SKM-1 treated with dmso at 0.1 percent for 144 hours (cell line): ENCODE measurements at regions not wholly inside any gene's neighbourhood (a gene's known extent, or its start where the extent isn't known, plus 50 kb on each side); places are given as distances from the start of the nearest gene placed in this dataset.

ENCODE experiments used
- DNase-seq: peaks from one replicate; lab custom pipeline; 2025; ENCODE audit not compliant: unreplicated experiment; lab: John Stamatoyannopoulos, UW

DNA sequence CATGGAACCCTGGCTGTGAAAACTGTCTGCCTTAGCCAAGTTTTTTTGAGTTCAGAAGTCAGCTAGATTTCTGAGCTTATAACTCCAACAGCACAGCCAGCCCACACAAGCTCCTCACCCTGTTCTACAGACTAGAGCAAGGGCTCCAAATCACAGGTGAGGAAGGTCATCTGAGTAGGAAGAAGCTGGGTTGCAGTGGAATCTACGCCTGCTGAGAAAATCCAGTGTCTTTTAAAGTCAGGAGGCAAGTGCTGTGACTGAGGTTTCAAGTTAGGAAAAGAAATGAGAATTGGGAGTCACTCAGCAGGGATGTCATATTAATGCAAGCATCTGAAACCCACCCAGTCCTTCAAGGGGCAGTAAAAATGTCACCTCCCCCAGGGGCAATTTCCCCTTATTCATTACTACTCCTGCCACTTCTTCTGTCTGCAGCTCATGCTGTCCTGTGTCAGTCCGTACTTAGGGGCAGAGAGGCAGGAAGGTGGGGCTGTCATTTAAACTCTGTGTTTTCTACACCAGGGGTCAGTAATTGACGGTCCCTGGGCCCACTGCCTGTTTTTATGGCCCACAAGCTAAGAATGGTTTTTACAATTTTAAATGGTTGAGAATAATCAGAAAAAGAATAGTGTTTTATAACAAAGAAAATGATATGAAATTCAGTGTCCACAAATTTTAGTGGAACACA, 551.1 kb downstream of the BCL11A start:
- no peak for DNase-seq

GRCh38 chr2:60000686-60001085, 552.8 kb downstream of the BCL11A start:
- DNase-seq: no peak

GRCh38 chr2:59998324-59998723, 555.1 kb downstream of the BCL11A start:
- DNase-seq: no peak

DNA sequence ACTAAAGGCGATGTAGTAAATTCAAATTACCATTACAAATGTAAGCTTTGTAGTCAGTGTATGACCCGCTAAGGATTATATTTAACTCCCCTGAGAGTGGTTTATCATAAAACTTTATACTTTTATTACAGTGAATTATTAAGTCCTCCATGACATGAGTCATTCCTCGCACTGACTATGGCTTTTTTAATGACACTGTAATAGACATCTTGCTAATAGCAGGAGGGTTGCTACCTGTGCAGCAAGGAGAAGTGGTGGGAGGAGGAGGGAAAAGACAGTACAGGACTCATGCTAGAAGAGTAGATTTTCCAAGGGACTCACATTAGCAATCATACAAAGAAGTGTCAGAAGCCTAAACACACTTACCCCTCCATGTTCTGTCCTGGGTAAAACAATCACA, 556.1 kb downstream of the BCL11A start:
- DNase-seq: no peak

DNA sequence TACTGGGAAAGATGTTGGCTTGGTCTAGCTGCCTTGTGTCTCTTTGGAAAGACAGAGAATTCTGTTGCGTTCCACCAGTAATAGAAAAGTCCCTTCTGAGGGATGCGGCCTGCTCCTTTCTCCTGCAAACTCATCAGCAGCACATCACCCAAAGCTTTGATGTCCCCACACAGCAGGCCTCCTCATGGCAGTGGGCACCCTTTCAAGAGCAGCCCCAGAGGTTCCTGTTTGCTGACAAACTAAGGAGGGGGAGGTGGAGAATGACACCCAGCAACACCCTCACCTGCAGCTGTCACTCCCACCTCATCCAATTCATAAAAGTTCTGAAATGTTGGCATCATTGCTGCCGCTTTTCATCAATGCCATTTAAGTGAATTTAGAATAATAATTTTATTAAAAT, 556.6 kb downstream of the BCL11A start:
- no peak for DNase-seq

DNA sequence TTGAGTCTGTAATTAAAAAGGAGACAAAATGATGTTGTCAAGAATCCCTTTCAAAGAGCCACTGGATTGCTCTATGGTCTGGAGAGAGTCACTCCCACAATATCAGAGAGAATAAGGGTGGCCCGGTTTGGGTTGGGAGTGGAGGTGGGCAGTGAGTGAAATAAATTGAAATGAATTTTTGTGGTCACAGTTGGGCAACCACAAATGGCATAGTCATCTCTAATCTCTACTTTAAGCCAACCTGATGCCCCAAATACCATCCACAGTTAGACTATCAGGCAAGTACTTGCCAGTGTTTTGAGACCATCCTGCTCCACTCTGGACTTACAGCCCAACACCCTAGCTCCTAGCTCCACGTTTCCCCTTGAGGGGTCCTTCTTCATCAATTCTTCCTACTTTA, 559.7 kb downstream of the BCL11A start:
- no peak for DNase-seq

DNA sequence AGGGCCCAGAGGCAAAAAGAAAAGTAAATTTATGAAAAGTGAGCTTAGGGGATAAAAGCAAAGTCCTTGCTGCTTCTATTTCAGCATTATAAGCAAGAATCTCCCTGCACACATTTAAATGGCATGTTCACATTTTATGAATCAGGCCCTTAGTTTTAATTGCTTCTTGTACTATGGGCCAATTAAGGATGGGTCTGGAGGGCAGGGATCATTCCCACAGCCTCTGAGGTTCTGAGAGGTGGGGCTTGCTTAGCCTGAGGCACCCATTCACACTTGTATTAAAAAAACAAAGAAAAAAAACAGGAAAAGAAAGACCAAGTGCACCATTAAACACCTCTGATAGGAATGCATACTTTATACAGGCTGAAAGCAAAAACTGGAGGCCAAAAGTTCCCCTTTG, 565.1 kb downstream of the BCL11A start:
- no peak for DNase-seq

- DNase-seq: no peak
Observed at GRCh38 chr2:59986511-59986910, 566.9 kb downstream of the BCL11A start.

DNA sequence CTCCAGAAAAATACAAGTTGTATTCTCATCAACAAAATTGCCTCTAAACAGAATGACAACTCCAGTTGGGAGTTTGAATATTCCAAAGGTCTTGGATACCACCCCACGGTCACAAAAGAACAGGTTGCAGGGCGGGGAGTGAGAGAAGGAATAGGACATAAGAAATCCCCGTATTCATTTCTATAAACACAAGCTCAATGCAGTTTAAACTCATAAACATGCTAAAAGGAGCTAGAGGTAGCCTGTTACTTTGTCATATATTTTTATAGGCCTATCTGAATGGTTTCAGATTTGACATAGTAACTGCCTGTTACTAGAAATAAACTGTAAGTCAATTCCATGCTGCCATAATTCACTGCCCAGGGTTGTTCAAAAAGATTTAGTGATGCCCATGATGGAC, 567.5 kb downstream of the BCL11A start:
- DNase-seq: no peak

DNA sequence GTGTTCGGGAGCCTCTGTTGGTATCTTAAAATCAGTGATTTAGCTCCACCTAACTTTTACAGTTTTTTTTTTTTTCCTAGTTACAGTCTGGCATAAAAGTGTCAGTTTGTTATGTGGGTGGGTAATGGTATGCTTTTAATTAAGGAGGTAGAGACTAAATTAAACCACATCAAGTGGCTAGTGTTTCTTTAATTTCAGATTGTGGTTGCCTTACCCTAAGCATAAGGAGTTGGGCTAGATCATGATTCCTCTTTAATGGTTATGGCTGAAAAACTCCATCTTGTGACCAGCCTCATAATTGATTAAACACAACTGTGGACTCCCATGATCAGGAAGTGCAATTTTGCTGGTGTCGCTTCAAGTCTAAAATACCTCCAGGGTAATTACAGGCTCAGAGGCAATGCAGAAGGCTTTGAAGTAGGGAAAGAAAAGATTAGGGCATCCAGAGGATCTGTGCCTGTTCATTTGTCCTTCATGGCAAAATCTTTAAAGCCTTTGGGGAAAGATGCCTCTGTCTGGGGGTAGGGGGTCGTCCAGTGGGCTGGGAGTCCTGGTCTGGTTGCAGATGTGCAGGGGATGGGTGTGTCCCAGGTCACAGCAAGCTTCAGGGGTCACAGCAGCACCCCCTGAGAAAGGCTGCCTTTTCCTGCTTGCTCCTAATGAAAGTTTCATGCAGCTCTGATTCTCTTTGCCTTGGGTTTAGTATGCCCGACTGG, 579.2 kb downstream of the BCL11A start:
- no peak for DNase-seq

- DNase-seq: no peak
Observed at GRCh38 chr2:59969161-59969560, 584.3 kb downstream of the BCL11A start.

DNA sequence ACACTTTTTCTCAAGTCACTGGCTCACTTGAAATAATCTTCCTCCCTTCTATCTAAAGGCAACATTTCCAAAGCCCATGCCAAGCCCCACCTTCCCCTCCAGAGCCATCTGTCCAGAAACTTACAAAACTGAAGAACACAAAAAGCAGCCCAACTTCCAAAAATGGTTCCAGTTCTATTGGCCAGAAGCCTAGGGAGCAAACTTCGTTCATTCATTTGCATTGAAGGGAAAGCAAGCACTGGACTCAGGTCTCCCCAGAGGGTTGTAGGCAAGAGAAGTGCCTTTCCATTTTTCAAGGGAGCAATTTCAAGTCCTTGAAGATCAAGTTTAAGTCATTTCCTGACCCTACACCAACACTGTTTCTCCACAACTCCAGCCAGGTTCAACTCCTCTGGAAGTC, 585.0 kb downstream of the BCL11A start:
- no peak for DNase-seq

DNA sequence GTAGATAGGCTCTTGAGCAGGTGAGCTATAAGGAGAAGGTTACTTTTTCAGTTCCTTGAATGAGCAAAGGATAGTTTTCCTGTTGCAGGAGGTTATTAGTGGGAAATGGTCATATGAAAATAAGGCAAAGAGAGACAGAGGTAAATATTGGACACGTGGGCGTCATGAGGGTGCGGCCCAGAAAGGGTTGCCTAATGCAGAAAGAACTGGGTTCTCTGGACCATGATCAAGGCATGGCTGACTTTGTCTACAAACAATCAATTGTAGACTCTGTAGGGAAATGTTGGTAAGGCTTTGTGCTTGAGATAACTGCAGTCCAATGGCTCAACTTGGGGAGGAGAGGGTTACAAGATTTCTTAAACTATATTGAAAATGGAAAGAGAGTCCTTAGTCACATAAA, 585.8 kb downstream of the BCL11A start:
- no peak for DNase-seq

DNA sequence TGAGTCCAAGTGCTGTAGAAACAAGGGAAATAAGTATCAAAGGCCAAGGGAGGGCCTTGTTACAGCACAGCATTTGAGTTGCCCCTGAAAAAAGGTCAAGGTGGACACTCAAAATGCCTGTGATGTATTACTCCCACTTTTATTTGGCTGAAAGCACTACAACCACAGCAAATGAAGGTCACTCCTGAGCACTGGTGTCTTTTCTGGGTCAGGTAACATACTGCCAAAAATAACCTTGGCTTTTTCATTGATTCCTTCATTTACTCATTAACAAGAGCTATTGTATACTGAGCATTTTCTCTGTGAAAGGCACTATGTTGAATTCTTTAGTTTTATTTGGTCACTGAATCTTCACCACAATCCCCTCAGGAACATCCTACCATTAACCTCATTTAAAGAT, 590.3 kb downstream of the BCL11A start:
- DNase-seq: no peak

DNA sequence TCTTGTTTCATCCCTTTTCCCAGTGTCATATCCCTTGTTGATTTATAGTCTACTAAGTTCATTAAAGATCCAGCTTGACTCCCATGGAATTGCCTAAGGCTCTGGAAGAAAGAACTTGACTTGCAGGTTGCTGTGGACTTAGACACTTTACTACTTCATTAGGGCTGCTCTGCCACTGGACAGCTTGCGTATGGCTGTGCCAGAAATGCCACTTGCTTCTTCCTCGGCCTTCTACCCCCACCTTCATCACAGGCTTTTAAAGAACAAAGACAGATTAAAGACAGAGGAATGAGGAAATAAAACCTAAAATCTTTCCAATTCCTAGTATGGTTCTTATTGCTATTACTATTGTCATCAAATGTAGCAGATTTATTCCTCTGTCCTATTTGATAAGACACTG, 591.7 kb downstream of the BCL11A start:
- no peak for DNase-seq

DNA sequence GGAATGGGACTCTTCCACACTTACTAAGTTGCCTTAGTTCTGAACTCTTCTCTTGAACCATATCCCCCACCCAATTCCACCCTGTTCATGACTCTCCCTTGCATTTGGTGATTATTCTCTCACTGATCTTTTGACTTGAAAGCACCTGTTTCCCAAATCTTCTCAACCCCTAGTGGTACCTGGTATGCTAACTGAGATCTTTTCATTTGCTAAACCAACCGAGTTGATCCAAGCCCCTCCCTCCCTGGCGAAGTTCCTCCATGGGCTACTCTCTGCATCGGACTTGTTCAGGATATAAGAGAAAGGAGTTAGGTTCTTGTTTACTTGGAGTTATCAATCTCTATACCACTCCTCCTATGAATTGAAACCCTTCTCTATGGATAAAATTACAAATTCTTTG, 593.5 kb downstream of the BCL11A start:
- no peak for DNase-seq

DNA sequence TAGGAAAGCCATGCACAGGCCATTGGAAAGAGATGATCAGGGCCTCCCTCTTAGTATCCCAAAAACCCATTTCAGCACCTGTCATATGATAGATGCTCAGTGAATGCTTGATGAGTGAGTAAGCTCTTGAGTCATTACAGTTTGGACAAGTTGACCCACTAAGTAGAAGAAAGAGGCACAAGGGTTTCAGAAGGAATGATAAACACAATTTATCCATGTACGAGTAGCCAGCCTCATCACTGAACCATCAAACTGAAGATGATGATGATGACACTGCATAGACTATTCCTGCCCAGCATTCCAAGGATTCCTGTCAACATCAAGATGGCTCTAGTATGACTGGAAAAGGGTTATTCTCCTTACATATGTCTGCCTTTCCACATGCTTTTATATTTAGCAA, 596.0 kb downstream of the BCL11A start:
- no peak for DNase-seq

DNA sequence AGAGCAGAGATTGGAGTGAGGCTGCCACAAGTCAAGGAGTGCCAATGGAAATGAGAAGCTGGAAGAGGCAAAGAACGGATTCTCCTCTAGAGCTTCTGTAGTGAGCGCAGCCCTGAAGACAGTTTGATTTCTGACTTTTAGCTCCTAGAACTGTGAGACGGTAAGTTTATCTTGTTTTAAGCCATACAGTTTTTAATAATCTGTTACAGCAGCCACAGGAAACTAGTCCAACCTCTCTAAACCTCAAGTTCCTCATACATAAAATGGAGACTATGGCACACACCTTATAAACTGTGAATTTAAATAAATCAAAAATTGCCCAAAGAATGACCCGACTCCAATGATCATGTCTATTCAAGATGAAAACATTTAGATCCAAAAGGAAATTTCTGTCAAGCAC, 596.5 kb downstream of the BCL11A start:
- no peak for DNase-seq

DNA sequence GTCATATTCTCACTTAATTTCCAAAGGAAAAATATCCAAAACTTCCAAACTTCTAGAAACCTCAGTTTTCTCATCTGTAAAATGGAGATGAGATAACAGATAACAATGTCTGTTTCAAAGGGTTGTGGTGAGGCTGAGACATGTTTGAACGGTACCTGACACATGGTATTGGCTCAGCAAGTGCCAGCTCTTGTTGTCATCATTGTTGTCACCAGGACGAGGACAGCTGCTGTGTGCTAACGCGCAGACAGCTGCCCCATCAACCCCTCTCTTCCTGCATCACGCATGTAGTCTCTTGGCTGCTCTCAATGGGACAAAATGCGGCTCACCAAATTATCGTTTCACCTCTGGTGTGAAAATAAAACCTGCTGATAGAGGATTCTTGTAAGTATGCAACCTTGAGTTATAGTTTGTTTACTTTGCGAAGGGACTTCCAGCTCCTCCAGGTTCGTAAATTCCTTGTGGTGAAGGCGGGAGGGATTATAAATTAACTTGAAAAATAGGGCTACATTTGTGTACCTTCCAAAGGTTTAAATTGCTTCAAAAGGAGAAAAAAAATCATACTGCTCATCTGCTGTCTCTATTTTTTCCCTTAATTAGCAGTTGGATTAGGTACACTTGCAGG, 605.4 kb downstream of the BCL11A start:
- no peak for DNase-seq

DNA sequence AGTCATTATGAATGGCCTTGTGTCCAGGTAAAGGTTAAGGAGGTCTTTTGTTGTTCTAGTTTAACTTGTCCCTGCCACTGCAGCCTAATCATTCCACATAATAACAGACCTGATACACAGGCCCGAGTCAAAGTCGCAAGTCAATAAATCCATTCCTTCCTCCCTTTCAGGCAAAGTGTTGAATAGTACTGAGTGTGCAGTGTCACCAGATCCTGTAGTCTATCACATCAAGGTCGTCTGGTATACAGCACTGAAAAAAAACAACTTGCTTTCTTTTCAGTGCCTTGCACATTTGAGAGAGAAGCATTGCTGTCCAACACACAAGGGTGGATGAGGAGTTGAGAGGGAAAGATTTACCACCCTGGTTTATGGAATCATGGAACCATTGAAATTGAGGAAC, 606.2 kb downstream of the BCL11A start:
- DNase-seq: no peak

DNA sequence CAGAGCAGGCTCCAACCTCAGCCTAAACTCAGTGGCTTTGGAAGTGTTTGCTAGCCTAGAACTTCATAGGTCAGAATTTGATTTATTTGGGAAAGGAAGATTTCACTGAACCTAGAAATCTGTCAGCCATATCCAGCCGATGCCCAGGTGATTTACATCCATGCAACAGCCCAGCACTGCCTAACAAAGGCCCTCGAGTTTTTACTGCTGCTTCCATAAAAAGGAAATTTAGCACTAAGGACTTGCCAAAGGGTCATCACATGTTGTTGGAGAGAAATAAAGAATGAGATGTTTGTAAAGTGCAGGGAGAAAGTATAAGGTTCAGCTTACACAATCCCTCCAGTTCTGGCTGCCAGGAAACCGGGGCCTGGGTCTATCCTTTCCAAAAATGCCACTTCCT, 614.2 kb downstream of the BCL11A start:
- DNase-seq: no peak

DNA sequence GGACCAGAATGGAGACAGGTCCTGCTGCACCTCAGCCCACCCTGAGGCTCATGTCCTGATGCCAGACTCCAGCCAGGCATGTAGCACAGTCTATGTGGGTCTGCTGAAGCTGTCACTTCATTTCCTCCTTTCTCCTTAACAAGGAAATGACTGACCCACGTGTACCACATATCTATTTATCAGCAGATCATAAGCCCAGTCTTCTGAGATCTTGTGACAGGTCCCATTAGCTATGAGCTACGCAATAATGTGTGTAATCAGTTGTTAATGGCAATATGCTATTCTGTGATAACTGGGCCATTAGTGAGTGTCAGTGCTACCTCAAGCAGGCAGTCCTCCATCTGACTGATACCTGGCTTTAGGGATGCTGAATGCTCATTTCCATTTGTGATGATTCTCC, 615.3 kb downstream of the BCL11A start:
- DNase-seq: no peak

DNA sequence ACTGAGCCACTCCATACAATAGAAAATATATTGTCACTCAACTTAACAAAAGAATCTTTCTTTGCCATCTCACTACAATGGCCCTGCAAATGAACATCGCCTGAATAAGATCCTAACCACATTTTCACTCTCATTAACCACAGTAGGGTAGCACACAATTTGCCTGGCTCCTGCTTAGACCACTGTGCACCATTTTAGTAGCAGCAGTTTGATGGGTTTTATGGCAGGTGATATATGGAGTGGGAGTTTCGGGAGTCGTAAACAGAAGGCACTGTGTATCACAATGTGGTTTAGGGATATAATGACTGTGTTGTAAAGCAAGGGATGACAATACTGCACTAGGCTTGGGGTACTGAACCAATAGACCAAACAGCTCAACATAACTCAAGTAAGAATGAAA, 617.4 kb downstream of the BCL11A start:
- DNase-seq: no peak
